ENCODE measurements at regions not wholly inside any gene's neighbourhood (a gene's known extent, or its start where the extent isn't known, plus 50 kb on each side); places are given as distances from the start of the nearest gene placed in this dataset.
A peak's percentile ranks its signal among the peaks of the same experiment; 100 is the strongest.
"Not testable (repeated sequence)": the region's sequence is repeated elsewhere in the genome, so short reads cannot be mapped to it uniquely, and the experiment has no call there.

- H3K4me1 ChIP-seq (ENCODE audit: insufficient read depth) = no peaks in the 10 kb centered on the region
- H3K36me3 ChIP-seq (ENCODE audit: insufficient read depth) = no peaks in the 10 kb centered on the region
- H3K27ac ChIP-seq (ENCODE audit: low read depth) = no peak overlapping the region
- no peak overlapping the region for H3K4me3 ChIP-seq (ENCODE audit: low read depth, low read length)
- WGBS = 37% methylated on average over 3 of the region's 3 CpGs
- peak; percentile 39 for DNase-seq (ENCODE audit: extremely low spot score)
Measured at GRCh38 chr20:12241065-12241464, 323.4 kb downstream of the BTBD3 start.

- DNase-seq (ENCODE audit: extremely low spot score) = no peak
- Histone ChIP-seq H3K36me3 (ENCODE audit: insufficient read depth) (no peaks in the 10 kb centered on the region), H3K27ac (ENCODE audit: low read depth) (no peak overlapping the region), H3K4me3 (ENCODE audit: low read depth, low read length) (no peak overlapping the region), H3K4me1 (ENCODE audit: insufficient read depth) (no peaks in the 10 kb centered on the region)
- WGBS = 89% methylated on average over 5 of the region's 5 CpGs
Measured at GRCh38 chr20:12243327-12243726, 325.6 kb downstream of the BTBD3 start.

GRCh38 chr20:12248481-12248880 is 330.8 kb downstream of the BTBD3 start:
- no peak for DNase-seq (ENCODE audit: extremely low spot score)
- H3K36me3 ChIP-seq (ENCODE audit: insufficient read depth) = no peaks in the 10 kb centered on the region
- 80% methylated on average over 2 of the region's 2 CpGs for whole genome bisulfite sequencing
- H3K27ac ChIP-seq (ENCODE audit: low read depth) = no peak overlapping the region
- H3K4me1 ChIP-seq (ENCODE audit: insufficient read depth) = no peaks in the 10 kb centered on the region
- H3K4me3 ChIP-seq (ENCODE audit: low read depth, low read length) = no peak overlapping the region

- not testable (repeated sequence) for H3K27ac ChIP-seq (ENCODE audit: low read depth); DNase-seq (ENCODE audit: extremely low spot score); H3K4me1 ChIP-seq (ENCODE audit: insufficient read depth); H3K36me3 ChIP-seq (ENCODE audit: insufficient read depth); H3K4me3 ChIP-seq (ENCODE audit: low read depth, low read length)
- WGBS = 95% methylated on average over 1 of the region's 1 CpG
Measured at GRCh38 chr20:12250661-12251060, 333.0 kb downstream of the BTBD3 start.

- no peak overlapping the region for H3K4me3 ChIP-seq (ENCODE audit: low read depth, low read length)
- no peak for DNase-seq (ENCODE audit: extremely low spot score)
- H3K4me1 ChIP-seq (ENCODE audit: insufficient read depth) = no peaks in the 10 kb centered on the region
- WGBS = 82% methylated on average over 7 of the region's 7 CpGs
- H3K27ac ChIP-seq (ENCODE audit: low read depth) = no peak overlapping the region
- no peaks in the 10 kb centered on the region for H3K36me3 ChIP-seq (ENCODE audit: insufficient read depth)
Measured at GRCh38 chr20:12252793-12253192, 335.1 kb downstream of the BTBD3 start.

GRCh38 chr20:12255461-12255970 is 337.8 kb downstream of the BTBD3 start:
- no peaks in the 10 kb centered on the region for H3K4me1 ChIP-seq (ENCODE audit: insufficient read depth)
- H3K27ac ChIP-seq (ENCODE audit: low read depth) = no peak overlapping the region
- no peaks in the 10 kb centered on the region for H3K36me3 ChIP-seq (ENCODE audit: insufficient read depth)
- DNase-seq (ENCODE audit: extremely low spot score) = no peak
- no peak overlapping the region for H3K4me3 ChIP-seq (ENCODE audit: low read depth, low read length)
- 91% methylated on average over 3 of the region's 3 CpGs for WGBS

GRCh38 chr20:12256806-12257205 is 339.1 kb downstream of the BTBD3 start:
- H3K4me1 ChIP-seq (ENCODE audit: insufficient read depth) = no peaks in the 10 kb centered on the region
- no peaks in the 10 kb centered on the region for H3K36me3 ChIP-seq (ENCODE audit: insufficient read depth)
- H3K4me3 ChIP-seq (ENCODE audit: low read depth, low read length) = no peak overlapping the region
- WGBS = 80% methylated on average over 1 of the region's 1 CpG
- H3K27ac ChIP-seq (ENCODE audit: low read depth) = no peak overlapping the region
- DNase-seq (ENCODE audit: extremely low spot score) = no peak

- Histone ChIP-seq H3K4me1 (ENCODE audit: insufficient read depth) (no peaks in the 10 kb centered on the region), H3K4me3 (ENCODE audit: low read depth, low read length) (no peak overlapping the region), H3K36me3 (ENCODE audit: insufficient read depth) (no peaks in the 10 kb centered on the region), H3K27ac (ENCODE audit: low read depth) (no peak overlapping the region)
- DNase-seq (ENCODE audit: extremely low spot score) = no peak
- 66% methylated on average over 10 of the region's 10 CpGs for WGBS
Measured at GRCh38 chr20:12262747-12263146, 345.1 kb downstream of the BTBD3 start.

GRCh38 chr20:12264711-12265110 is 347.0 kb downstream of the BTBD3 start:
- Histone ChIP-seq H3K36me3 (ENCODE audit: insufficient read depth) (no peaks in the 10 kb centered on the region), H3K27ac (ENCODE audit: low read depth) (no peak overlapping the region), H3K4me3 (ENCODE audit: low read depth, low read length) (no peak overlapping the region), H3K4me1 (ENCODE audit: insufficient read depth) (no peaks in the 10 kb centered on the region)
- WGBS = 49% methylated on average over 7 of the region's 7 CpGs
- no peak for DNase-seq (ENCODE audit: extremely low spot score)

- H3K36me3 ChIP-seq (ENCODE audit: insufficient read depth) = no peaks in the 10 kb centered on the region
- H3K27ac ChIP-seq (ENCODE audit: low read depth) = no peak overlapping the region
- no peak overlapping the region for H3K4me3 ChIP-seq (ENCODE audit: low read depth, low read length)
- H3K4me1 ChIP-seq (ENCODE audit: insufficient read depth) = no peaks in the 10 kb centered on the region
- 92% methylated on average over 8 of the region's 8 CpGs for WGBS
- DNase-seq (ENCODE audit: extremely low spot score) = no peak
Measured at GRCh38 chr20:12265662-12266061, 348.0 kb downstream of the BTBD3 start.

GRCh38 chr20:12269579-12269978 is 351.9 kb downstream of the BTBD3 start:
- WGBS = 82% methylated on average over 6 of the region's 6 CpGs
- no peaks in the 10 kb centered on the region for H3K4me1 ChIP-seq (ENCODE audit: insufficient read depth)
- DNase-seq (ENCODE audit: extremely low spot score) = no peak
- H3K4me3 ChIP-seq (ENCODE audit: low read depth, low read length) = no peak overlapping the region
- no peaks in the 10 kb centered on the region for H3K36me3 ChIP-seq (ENCODE audit: insufficient read depth)
- H3K27ac ChIP-seq (ENCODE audit: low read depth) = no peak overlapping the region

GRCh38 chr20:12270863-12271262 is 353.2 kb downstream of the BTBD3 start:
- no peak overlapping the region for H3K27ac ChIP-seq (ENCODE audit: low read depth)
- WGBS = 90% methylated on average over 4 of the region's 4 CpGs
- no peak overlapping the region for H3K4me3 ChIP-seq (ENCODE audit: low read depth, low read length)
- H3K4me1 ChIP-seq (ENCODE audit: insufficient read depth) = no peaks in the 10 kb centered on the region
- no peaks in the 10 kb centered on the region for H3K36me3 ChIP-seq (ENCODE audit: insufficient read depth)
- no peak for DNase-seq (ENCODE audit: extremely low spot score)

GRCh38 chr20:12276011-12276673 is 358.4 kb downstream of the BTBD3 start:
- Histone ChIP-seq H3K4me1 (ENCODE audit: insufficient read depth) (no peaks in the 10 kb centered on the region), H3K36me3 (ENCODE audit: insufficient read depth) (no peaks in the 10 kb centered on the region), H3K4me3 (ENCODE audit: low read depth, low read length) (no peak overlapping the region), H3K27ac (ENCODE audit: low read depth) (no peak overlapping the region)
- WGBS = 94% methylated on average over 1 of the region's 1 CpG
- DNase-seq (ENCODE audit: extremely low spot score) = no peak

GRCh38 chr20:12287575-12287974 is 369.9 kb downstream of the BTBD3 start:
- Histone ChIP-seq H3K27ac (ENCODE audit: low read depth) (no peak overlapping the region), H3K4me3 (ENCODE audit: low read depth, low read length) (no peak overlapping the region), H3K4me1 (ENCODE audit: insufficient read depth) (no peaks in the 10 kb centered on the region), H3K36me3 (ENCODE audit: insufficient read depth) (no peaks in the 10 kb centered on the region)
- DNase-seq (ENCODE audit: extremely low spot score) = no peak
- WGBS = 55% methylated on average over 2 of the region's 2 CpGs

- Histone ChIP-seq H3K4me1 (ENCODE audit: insufficient read depth) (no peaks in the 10 kb centered on the region), H3K36me3 (ENCODE audit: insufficient read depth) (no peaks in the 10 kb centered on the region), H3K27ac (ENCODE audit: low read depth) (no peak overlapping the region), H3K4me3 (ENCODE audit: low read depth, low read length) (no peak overlapping the region)
- no peak for DNase-seq (ENCODE audit: extremely low spot score)
- WGBS = 83% methylated on average over 4 of the region's 4 CpGs
Measured at GRCh38 chr20:12289465-12289864, 371.8 kb downstream of the BTBD3 start.

Measured in urinary bladder (tissue), 3 donors.